ENCODE measurements at regions not wholly inside any gene's neighbourhood (a gene's known extent, or its start where the extent isn't known, plus 50 kb on each side); places are given as distances from the start of the nearest gene placed in this dataset.

- intact Hi-C loops (cut with micrococcal nuclease; ENCODE audit: unreplicated experiment): no loop called here
- no peak for DNase-seq (ENCODE audit: low spot score)
- POLR2A ChIA-PET (ENCODE audit: low non-redundant PET): no interaction called here
- no peaks in the 10 kb centered on the region for H3K27me3 ChIP-seq (replicated peaks; ENCODE audit: insufficient read depth, low read depth, low read length, poor library complexity)
- H3K36me3 ChIP-seq (ENCODE audit: insufficient read depth, low read length, poor library complexity, severe bottlenecking): no peaks in the 10 kb centered on the region
- CTCF ChIA-PET: no interaction called here
- no peaks in the 10 kb centered on the region for H3K4me1 ChIP-seq (ENCODE audit: insufficient read depth, low read length, poor library complexity, severe bottlenecking)
- H3K9me3 ChIP-seq (ENCODE audit: low read depth, low read length, poor library complexity, severe bottlenecking): no peaks in the 10 kb centered on the region
- H3K4me3 ChIP-seq (ENCODE audit: low read depth, low read length, poor library complexity, severe bottlenecking): no peak overlapping the region
- H3K27ac ChIP-seq (ENCODE audit: low read depth, low read length, poor library complexity, severe bottlenecking): no peak overlapping the region
- TF ChIP-seq EZH2 (IDR thresholded peaks at IDR 0.05; ENCODE audit: borderline replicate concordance, low read depth, low read length, poor library complexity, severe bottlenecking) (no peak), CTCF (conservative IDR thresholded peaks at IDR 0.05; ENCODE audit: low read depth, low read length) (no peak)
- BruUV-seq (replicated peaks): no TSS peak
These were observed 1454.8 kb downstream of the FSTL5 start for GRCh38 chr4:160709026-160709425.

- no peaks in the 10 kb centered on the region for H3K9me3 ChIP-seq (ENCODE audit: low read depth, low read length, poor library complexity, severe bottlenecking)
- DNase-seq (ENCODE audit: low spot score): no peak
- BruUV-seq (replicated peaks): no TSS peak
- no peak overlapping the region for H3K27ac ChIP-seq (ENCODE audit: low read depth, low read length, poor library complexity, severe bottlenecking)
- H3K27me3 ChIP-seq (replicated peaks; ENCODE audit: insufficient read depth, low read depth, low read length, poor library complexity): no peaks in the 10 kb centered on the region
- ChIA-PET POLR2A (ENCODE audit: low non-redundant PET) (no interaction called here), CTCF (no interaction called here)
- H3K36me3 ChIP-seq (ENCODE audit: insufficient read depth, low read length, poor library complexity, severe bottlenecking): no peaks in the 10 kb centered on the region
- intact Hi-C loops (cut with micrococcal nuclease; ENCODE audit: unreplicated experiment): no loop called here
- no peak for TF ChIP-seq EZH2 (IDR thresholded peaks at IDR 0.05; ENCODE audit: borderline replicate concordance, low read depth, low read length, poor library complexity, severe bottlenecking)
- TF ChIP-seq CTCF (conservative IDR thresholded peaks at IDR 0.05; ENCODE audit: low read depth, low read length): no peak
- no peaks in the 10 kb centered on the region for H3K4me1 ChIP-seq (ENCODE audit: insufficient read depth, low read length, poor library complexity, severe bottlenecking)
- H3K4me3 ChIP-seq (ENCODE audit: low read depth, low read length, poor library complexity, severe bottlenecking): no peak overlapping the region
These were observed 1454.3 kb downstream of the FSTL5 start for GRCh38 chr4:160709546-160709945.

- Histone ChIP-seq H3K27ac (ENCODE audit: low read depth, low read length, poor library complexity, severe bottlenecking) (no peak overlapping the region), H3K9me3 (ENCODE audit: low read depth, low read length, poor library complexity, severe bottlenecking) (no peaks in the 10 kb centered on the region), H3K4me1 (ENCODE audit: insufficient read depth, low read length, poor library complexity, severe bottlenecking) (no peaks in the 10 kb centered on the region), H3K27me3 (replicated peaks; ENCODE audit: insufficient read depth, low read depth, low read length, poor library complexity) (no peaks in the 10 kb centered on the region), H3K36me3 (ENCODE audit: insufficient read depth, low read length, poor library complexity, severe bottlenecking) (no peaks in the 10 kb centered on the region), H3K4me3 (ENCODE audit: low read depth, low read length, poor library complexity, severe bottlenecking) (no peak overlapping the region)
- TF ChIP-seq EZH2 (IDR thresholded peaks at IDR 0.05; ENCODE audit: borderline replicate concordance, low read depth, low read length, poor library complexity, severe bottlenecking) (no peak), CTCF (conservative IDR thresholded peaks at IDR 0.05; ENCODE audit: low read depth, low read length) (no peak)
- BruUV-seq (replicated peaks): no TSS peak
- POLR2A ChIA-PET (ENCODE audit: low non-redundant PET): no interaction called here
- CTCF ChIA-PET: no interaction called here
- intact Hi-C loops (cut with micrococcal nuclease; ENCODE audit: unreplicated experiment): no loop called here
- DNase-seq (ENCODE audit: low spot score): no peak
These were observed 1447.2 kb downstream of the FSTL5 start for GRCh38 chr4:160716551-160716950.

All from A673 (cell line).